ENCODE measurements at regions not wholly inside any gene's neighbourhood (a gene's known extent, or its start where the extent isn't known, plus 50 kb on each side); places are given as distances from the start of the nearest gene placed in this dataset.

- no peak for DNase-seq
- no peak for TF ChIP-seq EP300 (IDR thresholded peaks at IDR 0.05)
- no peak for TF ChIP-seq CTCF (IDR thresholded peaks at IDR 0.05)
- no peaks in the 10 kb centered on the region for H3K9me3 ChIP-seq
- H3K27ac ChIP-seq, result peak overlapping the region; percentile 68 to 75 (median 73)
- H3K36me3 ChIP-seq, result no peaks in the 10 kb centered on the region
- WGBS, 2 donors, result 21 to 46% methylated on average over 1 of the region's 1 CpG
- intact Hi-C loops (cut with DNase I), result no loop called here
- H3K27me3 ChIP-seq, result no peaks in the 10 kb centered on the region
- H3K4me1 ChIP-seq, result peaks cover 0 to 42% (median 23%) of the 10 kb centered on the region in 4 donors
- H3K4me3 ChIP-seq, result no peak overlapping the region
Measured at GRCh38 chr2:64402876-64403275, 51.1 kb upstream of the LGALSL start.

GRCh38 chr2:64403426-64403825, 50.5 kb upstream of the LGALSL start:
- intact Hi-C loops (cut with DNase I), result no loop called here
- peaks cover 0 to 42% (median 23%) of the 10 kb centered on the region in 4 donors for H3K4me1 ChIP-seq
- no peak overlapping the region for H3K4me3 ChIP-seq

GRCh38 chr2:64404002-64404731, 49.8 kb upstream of the LGALSL start:
- DNase-seq, result peak; percentile 90
- peak overlapping the region; percentile 68 to 75 (median 73) for H3K27ac ChIP-seq
- TF ChIP-seq CTCF (IDR thresholded peaks at IDR 0.05) (no peak), POLR2AphosphoS5 (IDR thresholded peaks at IDR 0.05) (peak; percentile 32 to 74 (median 58)), EP300 (IDR thresholded peaks at IDR 0.05) (peak in 1 of 4 donors; percentile 11)
- WGBS, 2 donors, result 8 to 31% methylated on average over 9 of the region's 9 CpGs
- peaks cover 0 to 42% (median 23%) of the 10 kb centered on the region in 4 donors for H3K4me1 ChIP-seq
- intact Hi-C loops (cut with DNase I), result loop anchor here (2.0 kb wide), 1 partner anchor 51 kb away; the partner anchor contains the start of gene LGALSL
- no peaks in the 10 kb centered on the region for H3K36me3 ChIP-seq
- no peaks in the 10 kb centered on the region for H3K9me3 ChIP-seq
- H3K27me3 ChIP-seq, result no peaks in the 10 kb centered on the region
- no peak overlapping the region for H3K4me3 ChIP-seq

More at GRCh38 chr2:64403426-64403825, 50.5 kb upstream of the LGALSL start:
- no peak for DNase-seq
- TF ChIP-seq EP300 (IDR thresholded peaks at IDR 0.05) (no peak), POLR2AphosphoS5 (IDR thresholded peaks at IDR 0.05) (no peak), POLR2A (IDR thresholded peaks at IDR 0.05) (no peak), CTCF (IDR thresholded peaks at IDR 0.05) (no peak)
- no peaks in the 10 kb centered on the region for H3K36me3 ChIP-seq
- 75 to 84% methylated on average over 8 of the region's 8 CpGs for WGBS, 2 donors
- no peaks in the 10 kb centered on the region for H3K27me3 ChIP-seq
- peak overlapping the region; percentile 68 to 75 (median 73) for H3K27ac ChIP-seq
- H3K9me3 ChIP-seq, result no peaks in the 10 kb centered on the region

Small RNA genes in the stretch of these regions (small RNA-seq; reads per million reads assigned to genes)
- 0 reads per million in 3 donors for gene AC012368.3
- gene MIR4433B, result 0 to 0.06 (median 0) reads per million in 3 donors
